ENCODE measurements at regions not wholly inside any gene's neighbourhood (a gene's known extent, or its start where the extent isn't known, plus 50 kb on each side); places are given as distances from the start of the nearest gene placed in this dataset.
"Not testable (repeated sequence)": the region's sequence is repeated elsewhere in the genome, so short reads cannot be mapped to it uniquely, and the experiment has no call there.

- DNase-seq: no peak
Measured at GRCh38 chr10:7056216-7056615, 354.6 kb downstream of the SFMBT2 start.

GRCh38 chr10:7054915-7055314, 355.9 kb downstream of the SFMBT2 start:
- DNase-seq: peak; percentile 26

DNA sequence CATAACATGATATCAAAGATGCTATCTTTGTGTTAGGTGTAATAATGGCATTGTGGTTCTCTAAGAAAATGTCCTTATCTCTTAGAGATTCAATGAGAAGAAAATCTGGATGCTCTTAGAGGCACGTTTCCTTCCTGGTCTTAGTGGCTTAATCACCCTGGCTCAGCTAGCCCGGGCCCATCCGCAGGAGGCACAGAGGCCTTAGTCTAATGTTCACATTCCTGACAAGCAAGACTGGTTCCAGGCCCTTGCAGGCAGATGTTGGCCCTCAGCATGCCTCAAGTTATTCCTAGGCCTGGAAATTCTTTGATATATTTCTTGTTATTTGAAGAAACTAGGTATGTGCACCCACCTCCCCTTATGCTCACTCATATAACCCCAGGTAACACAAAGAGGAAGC, 357.6 kb downstream of the SFMBT2 start:
- no peak for DNase-seq

DNA sequence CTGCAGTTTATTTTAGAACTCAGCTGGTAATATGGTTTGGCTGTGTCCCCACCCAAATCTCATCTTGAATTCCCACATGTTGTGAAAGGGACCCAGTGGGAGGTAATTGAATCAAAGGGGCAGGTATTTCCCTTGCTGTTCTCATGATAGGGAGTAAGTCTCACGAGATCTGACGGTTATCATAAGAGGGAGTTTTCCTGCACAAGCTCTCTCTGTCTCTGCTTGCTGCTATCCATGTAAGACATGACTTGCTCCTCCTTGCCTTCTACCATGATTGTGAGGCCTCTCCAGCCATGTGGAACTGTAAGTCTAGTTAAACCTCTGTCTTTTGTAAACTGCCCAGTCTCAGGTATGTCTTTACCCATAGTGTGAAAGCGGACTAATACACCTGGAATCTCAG, 360.8 kb downstream of the SFMBT2 start:
- not testable (repeated sequence) for DNase-seq

DNA sequence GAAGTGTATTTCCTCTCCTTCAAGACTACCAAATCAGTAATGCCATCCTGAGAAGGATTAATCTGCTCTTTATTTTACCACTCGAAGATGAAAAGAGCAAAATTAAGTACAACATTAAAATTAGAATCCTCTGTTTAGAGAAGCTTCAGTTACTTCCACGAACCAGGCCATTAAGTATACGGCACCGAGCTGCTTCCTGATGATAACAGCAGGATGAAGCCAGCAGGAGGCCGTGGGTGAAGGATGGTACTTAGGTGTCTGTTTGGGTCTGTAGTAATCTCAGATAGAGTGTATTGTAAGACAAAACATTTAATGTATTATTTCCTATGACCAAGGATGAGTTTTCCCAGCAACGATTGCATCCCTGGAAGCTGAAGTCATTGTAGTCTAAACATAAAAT, 362.8 kb downstream of the SFMBT2 start:
- no peak for DNase-seq

GRCh38 chr10:7046615-7047014, 364.2 kb downstream of the SFMBT2 start:
- no peak for DNase-seq

GRCh38 chr10:7045891-7046599, 364.8 kb downstream of the SFMBT2 start:
- DNase-seq: no peak

DNA sequence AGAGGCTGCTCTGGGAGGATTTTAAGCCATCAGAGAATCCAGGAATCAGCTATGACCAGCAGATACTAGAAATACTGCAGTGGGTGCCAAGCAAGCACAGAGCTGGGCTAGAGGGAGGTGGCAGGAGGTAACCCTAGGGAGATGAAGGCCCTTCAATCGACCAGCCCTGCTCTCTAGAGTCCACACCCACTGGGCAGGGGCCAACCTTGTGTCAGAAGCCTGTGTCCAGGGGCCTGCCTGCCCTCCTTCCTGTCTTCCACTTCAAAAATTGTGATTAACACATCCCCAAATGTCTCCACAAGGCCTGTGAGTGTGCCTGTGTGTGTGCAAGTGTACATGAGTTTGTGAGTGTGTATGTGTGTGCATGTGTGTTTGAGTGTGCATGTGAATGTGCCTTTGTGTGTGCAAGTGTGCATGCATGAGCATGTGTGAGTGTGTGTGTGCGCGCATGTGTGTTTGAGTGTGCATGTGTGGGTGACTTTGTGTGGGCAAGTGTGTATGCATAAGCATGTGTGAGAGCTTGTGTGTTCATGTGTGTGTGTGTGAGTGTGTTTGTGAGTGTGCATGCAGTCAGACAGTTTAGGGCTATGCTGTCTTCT, 367.7 kb downstream of the SFMBT2 start:
- DNase-seq: no peak

DNA sequence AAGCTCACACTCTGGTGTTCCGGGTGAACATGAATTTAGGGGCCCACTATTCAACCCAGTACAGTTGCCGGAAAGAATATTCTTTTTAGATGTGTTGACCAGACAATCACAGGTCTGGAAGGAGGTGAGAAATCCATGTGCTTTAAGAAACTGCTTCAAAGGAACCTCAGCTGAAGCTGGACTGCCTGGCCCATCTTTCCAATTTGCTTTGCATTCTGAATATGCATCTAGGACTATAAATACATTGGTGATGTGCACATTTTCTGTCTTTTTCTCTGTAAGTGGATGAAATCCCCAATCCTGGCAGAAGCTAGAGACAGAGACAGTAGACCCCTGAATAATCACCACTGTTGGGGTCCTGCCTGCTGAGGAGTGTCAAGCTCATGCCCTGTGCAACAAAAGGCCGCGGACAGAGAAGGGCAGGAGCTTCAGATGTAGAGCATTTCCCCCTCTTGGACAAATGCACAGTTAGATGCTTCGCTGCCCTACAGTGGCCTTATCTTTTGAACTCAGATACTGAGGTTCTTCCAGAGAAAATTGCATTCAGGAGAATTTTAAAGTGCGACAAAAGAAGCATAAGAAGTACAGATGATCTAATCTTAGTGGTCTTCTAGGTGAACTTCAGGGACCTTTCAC, 368.3 kb downstream of the SFMBT2 start:
- no peak for DNase-seq

GRCh38 chr10:7042000-7042399, 368.8 kb downstream of the SFMBT2 start:
- DNase-seq: no peak

DNA sequence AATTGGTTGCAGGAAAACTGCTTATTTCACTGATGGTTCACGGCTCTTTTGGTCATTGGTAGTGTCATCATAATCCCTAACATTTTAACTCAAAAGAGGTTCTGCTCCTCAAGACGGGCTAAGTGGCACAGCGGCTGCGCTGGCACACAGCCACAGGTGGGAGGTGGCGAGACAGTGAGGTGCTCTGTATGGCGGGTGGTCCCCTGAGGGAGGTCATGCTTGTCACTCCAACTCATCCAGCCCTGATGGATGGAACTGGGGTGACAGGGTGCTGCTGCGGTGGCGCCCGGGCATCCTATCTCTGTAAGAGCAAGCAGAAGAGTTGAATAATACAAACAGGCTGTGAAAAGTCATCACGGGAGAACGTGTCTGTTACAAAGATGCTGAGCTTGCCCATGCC, 370.2 kb downstream of the SFMBT2 start:
- no peak for DNase-seq

DNA sequence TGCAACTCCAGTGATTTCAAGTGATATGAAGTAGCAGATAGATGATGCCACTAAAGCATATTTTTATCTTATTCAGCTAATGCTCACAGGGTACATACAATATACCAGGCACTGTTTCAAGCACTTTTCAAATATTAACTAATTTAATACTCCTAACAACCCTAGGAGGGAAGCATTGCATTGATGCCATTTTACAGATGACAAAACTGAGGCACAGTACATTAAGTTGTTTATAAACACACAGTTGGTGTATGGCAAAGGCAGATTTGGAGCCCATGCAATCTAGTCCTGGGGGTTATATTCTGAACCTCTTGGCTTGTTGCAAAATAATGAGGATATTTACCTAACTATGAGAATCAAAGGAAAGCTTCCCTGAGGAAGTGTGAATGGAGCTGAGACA, 371.0 kb downstream of the SFMBT2 start:
- no peak for DNase-seq

GRCh38 chr10:7038416-7038815, 372.4 kb downstream of the SFMBT2 start:
- DNase-seq: no peak

DNA sequence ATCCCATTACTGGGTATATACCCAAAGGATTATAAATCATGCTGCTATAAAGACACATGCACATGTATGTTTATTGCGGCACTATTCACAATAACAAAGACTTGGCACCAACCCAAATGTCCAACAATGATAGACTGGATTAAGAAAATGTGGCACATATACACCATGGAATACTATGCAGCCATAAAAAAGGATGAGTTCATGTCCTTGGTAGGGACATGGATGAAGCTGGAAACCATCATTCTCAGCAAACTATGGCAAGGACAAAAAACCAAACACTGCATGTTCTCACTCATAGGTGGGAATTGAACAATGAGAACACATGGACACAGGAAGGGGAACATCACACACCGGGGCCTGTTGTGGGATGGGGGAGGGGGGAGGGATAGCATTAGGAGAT, 373.4 kb downstream of the SFMBT2 start:
- not testable (repeated sequence) for DNase-seq

DNA sequence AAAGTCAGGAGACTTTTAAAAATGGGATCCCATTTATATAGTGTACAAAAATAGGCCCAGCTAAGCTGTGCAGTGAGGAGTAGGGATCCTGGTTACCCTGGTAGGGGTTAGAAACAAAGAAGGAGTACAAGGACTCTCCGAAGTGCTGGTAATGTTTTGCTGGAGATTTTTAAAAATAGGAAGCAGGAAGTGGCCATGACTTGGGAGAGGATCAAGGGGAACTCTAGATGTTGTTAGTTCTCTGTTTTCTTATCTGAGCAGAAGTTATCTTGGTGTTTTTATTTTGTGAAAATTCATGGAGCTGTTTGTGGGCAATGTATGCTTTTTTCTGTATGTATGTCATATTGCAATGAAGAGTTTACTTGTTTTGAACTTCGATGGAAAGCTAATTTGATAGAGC, 373.9 kb downstream of the SFMBT2 start:
- no peak for DNase-seq

- DNase-seq: no peak
Measured at GRCh38 chr10:7035126-7035761, 375.6 kb downstream of the SFMBT2 start.

DNA sequence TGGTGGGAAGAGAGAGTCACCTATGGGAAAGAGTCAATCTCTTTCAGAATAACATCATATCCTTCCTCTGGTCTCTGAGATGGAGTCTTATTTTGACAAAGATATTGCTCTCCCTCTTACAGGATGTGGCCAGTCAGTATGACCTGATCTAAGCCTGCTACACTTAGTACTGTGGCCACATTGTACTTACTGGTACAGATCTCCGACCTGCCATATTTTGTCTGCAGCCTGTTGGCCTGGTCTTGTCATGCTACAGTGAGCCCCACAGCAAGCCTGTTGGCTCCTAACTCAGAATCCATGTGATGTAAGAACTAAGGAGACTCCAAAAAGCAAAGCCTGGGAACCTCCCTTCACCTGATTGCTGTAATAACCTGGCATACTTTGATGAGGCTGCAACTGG, 377.8 kb downstream of the SFMBT2 start:
- no peak for DNase-seq

DNA sequence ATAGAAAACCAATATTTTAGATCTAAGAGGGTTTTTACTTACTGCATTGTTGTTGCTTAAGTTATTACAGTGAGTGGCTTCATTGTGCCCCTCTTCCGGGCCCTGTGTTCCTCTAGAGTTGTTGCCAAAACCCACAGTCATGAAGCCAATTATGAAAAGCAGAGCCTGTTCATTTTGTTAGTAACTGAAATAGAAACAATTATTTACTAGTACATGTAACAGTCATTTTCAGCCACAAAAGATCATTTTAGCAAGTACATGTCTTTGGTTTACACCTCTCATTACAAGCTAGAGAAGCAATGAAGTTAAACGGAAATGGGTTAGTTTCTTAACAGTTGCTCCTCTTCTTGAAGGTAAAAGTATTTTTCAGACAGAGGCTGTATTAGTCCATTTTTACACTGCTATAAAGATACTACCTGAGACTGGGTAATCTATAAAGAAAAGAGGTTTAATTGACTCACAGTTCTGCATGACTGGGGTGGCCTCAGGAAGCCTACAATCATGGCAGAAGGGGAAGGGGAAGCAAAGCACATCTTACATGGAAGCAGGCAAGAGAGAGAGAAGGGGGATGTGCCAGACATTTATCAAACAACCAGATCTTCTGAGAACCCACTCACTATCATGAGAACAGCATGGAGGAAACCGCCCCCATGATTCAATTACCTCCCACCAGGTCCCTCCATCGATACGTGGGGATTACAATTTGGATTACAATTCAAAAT, 380.5 kb downstream of the SFMBT2 start:
- no peak for DNase-seq

- DNase-seq: no peak
Measured at GRCh38 chr10:7029672-7030071, 381.2 kb downstream of the SFMBT2 start.

DNA sequence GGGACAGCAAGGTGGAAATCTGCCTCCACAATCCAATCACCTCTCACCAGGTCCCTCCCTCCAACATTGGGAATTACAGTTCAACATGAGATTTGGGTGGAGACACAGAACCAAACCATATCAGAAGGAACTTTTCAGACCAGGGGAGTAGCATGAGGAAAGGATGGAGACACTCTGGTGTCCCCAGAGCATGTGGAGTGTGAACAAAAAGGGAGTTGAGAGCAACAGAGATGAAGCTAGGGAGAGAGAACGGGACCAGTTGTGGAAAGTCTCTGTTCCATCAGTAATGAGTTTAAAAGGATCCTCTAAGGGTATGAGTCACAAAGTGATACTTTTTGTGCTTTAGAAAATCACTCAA, 382.0 kb downstream of the SFMBT2 start:
- DNase-seq: no peak

- DNase-seq: no peak
Measured at GRCh38 chr10:7027913-7028808, 382.7 kb downstream of the SFMBT2 start.

- DNase-seq: no peak
Measured at GRCh38 chr10:7027237-7027912, 383.5 kb downstream of the SFMBT2 start.
